Testis (tissue), 2 donors: ENCODE measurements at regions not wholly inside any gene's neighbourhood (a gene's known extent, or its start where the extent isn't known, plus 50 kb on each side); places are given as distances from the start of the nearest gene placed in this dataset.

ENCODE experiments used
- CTCF ChIP-seq, 3 experiments: fragments of 450-650 bp in 2 of 3; fragments of 200-600 bp in 1 of 3; sonication (generic) in 1 of 3; IDR thresholded peaks; one replicate each; pipeline ENCODE4 v1.5.1; 2016 to 2019; ENCODE audit warnings: antibody characterized with exemption in 3 of 3, mild to moderate bottlenecking in 2 of 3, moderate library complexity in 1 of 3
- POLR2A ChIP-seq: fragments of 450-650 bp; IDR thresholded peaks from one replicate; pipeline ENCODE4 v1.6.1; 2017; ENCODE audit warnings: antibody characterized with exemption, mild to moderate bottlenecking, moderate library complexity

DNA sequence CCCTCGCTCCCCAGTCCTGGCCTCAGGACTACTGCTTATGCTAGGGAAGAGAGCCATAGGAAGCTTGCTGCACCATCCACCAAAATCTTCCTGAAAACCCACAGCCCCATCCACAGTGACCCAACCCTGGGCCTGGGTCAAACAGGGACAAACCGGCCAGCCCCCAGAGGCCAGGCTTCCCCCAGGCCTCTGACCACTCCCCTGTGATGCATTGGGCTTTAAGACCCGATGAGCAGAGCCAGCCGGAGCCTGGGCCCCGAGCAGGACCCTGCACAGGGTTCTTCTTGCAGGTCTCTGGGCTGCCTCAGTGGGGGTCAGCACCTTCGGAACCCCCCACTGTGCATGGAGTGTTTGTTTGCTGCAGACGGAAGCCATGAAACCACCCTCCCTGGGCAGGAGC is 583.7 kb downstream of the BRD1 start:
- TF ChIP-seq CTCF (IDR thresholded peaks at IDR 0.05) (no peak), POLR2A (no peak)
